GM12892 (cell line): ENCODE measurements at regions not wholly inside any gene's neighbourhood (a gene's known extent, or its start where the extent isn't known, plus 50 kb on each side); places are given as distances from the start of the nearest gene placed in this dataset.

Experiments used
- POLR2A ChIP-seq: IDR thresholded peaks from 2 replicates; pipeline ENCODE4 v1.6.1; 2011; ENCODE audit warnings: low read depth, low read length, control low read depth
- POLR2AphosphoS5 ChIP-seq: IDR thresholded peaks from 2 replicates; pipeline ENCODE4 v1.6.1; 2011; ENCODE audit warnings: low read depth, low read length, control low read depth

- TF ChIP-seq POLR2A (no peak), POLR2AphosphoS5 (no peak)
Measured at GRCh38 chr1:61561666-61562065, 163.3 kb downstream of the TM2D1 start.
